ENCODE measurements at regions not wholly inside any gene's neighbourhood (a gene's known extent, or its start where the extent isn't known, plus 50 kb on each side); places are given as distances from the start of the nearest gene placed in this dataset.

DNA sequence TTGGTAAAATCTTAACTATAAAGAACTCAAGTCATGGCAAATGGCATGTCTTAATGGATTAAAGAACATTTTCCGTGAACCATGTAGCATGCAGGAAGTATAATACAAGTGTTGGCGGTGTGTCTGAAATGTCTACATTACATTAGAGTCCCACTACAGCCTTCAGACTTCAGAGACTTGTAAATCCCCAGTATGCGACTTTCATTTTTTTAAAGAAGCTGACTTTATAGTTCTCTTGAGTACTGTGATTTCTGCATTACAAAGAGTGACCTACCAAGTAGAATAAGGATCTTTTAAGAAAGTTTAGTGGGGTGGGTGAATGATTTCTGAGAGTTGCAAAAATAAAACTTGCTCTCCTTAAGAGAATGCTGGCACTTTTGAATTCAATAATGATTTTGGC is 140.7 kb upstream of the FN1 start:
- TF ChIP-seq, protein P1, sequence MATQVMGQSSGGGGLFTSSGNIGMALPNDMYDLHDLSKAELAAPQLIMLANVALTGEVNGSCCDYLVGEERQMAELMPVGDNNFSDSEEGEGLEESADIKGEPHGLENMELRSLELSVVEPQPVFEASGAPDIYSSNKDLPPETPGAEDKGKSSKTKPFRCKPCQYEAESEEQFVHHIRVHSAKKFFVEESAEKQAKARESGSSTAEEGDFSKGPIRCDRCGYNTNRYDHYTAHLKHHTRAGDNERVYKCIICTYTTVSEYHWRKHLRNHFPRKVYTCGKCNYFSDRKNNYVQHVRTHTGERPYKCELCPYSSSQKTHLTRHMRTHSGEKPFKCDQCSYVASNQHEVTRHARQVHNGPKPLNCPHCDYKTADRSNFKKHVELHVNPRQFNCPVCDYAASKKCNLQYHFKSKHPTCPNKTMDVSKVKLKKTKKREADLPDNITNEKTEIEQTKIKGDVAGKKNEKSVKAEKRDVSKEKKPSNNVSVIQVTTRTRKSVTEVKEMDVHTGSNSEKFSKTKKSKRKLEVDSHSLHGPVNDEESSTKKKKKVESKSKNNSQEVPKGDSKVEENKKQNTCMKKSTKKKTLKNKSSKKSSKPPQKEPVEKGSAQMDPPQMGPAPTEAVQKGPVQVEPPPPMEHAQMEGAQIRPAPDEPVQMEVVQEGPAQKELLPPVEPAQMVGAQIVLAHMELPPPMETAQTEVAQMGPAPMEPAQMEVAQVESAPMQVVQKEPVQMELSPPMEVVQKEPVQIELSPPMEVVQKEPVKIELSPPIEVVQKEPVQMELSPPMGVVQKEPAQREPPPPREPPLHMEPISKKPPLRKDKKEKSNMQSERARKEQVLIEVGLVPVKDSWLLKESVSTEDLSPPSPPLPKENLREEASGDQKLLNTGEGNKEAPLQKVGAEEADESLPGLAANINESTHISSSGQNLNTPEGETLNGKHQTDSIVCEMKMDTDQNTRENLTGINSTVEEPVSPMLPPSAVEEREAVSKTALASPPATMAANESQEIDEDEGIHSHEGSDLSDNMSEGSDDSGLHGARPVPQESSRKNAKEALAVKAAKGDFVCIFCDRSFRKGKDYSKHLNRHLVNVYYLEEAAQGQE (IDR thresholded peaks at IDR 0.05; ENCODE audit: insufficient replicate concordance, low read depth), result no peak
- TF ChIP-seq SPI1 (IDR thresholded peaks at IDR 0.05; ENCODE audit: borderline replicate concordance, low read depth), result no peak
- TF ChIP-seq, protein P2, sequence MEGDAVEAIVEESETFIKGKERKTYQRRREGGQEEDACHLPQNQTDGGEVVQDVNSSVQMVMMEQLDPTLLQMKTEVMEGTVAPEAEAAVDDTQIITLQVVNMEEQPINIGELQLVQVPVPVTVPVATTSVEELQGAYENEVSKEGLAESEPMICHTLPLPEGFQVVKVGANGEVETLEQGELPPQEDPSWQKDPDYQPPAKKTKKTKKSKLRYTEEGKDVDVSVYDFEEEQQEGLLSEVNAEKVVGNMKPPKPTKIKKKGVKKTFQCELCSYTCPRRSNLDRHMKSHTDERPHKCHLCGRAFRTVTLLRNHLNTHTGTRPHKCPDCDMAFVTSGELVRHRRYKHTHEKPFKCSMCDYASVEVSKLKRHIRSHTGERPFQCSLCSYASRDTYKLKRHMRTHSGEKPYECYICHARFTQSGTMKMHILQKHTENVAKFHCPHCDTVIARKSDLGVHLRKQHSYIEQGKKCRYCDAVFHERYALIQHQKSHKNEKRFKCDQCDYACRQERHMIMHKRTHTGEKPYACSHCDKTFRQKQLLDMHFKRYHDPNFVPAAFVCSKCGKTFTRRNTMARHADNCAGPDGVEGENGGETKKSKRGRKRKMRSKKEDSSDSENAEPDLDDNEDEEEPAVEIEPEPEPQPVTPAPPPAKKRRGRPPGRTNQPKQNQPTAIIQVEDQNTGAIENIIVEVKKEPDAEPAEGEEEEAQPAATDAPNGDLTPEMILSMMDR (IDR thresholded peaks at IDR 0.05; ENCODE audit: insufficient read depth, low read length), result no peak
- TF ChIP-seq GABPA (IDR thresholded peaks at IDR 0.05; ENCODE audit: low read depth), result no peak
- TF ChIP-seq POLR2AphosphoS5 (IDR thresholded peaks at IDR 0.05; ENCODE audit: low read depth), result no peak
- H3K27me3 ChIP-seq (ENCODE audit: insufficient read depth, poor library complexity, severe bottlenecking), result peaks cover 3% of the 10 kb centered on the region
- no peak overlapping the region for H3K27ac ChIP-seq (replicated peaks)
- DNase-seq (ENCODE audit: low read depth in 1 of 2, low spot score in 1 of 2), result no peak
- no peak overlapping the region for H3K4me3 ChIP-seq (replicated peaks; ENCODE audit: insufficient read depth, low read length)

DNA sequence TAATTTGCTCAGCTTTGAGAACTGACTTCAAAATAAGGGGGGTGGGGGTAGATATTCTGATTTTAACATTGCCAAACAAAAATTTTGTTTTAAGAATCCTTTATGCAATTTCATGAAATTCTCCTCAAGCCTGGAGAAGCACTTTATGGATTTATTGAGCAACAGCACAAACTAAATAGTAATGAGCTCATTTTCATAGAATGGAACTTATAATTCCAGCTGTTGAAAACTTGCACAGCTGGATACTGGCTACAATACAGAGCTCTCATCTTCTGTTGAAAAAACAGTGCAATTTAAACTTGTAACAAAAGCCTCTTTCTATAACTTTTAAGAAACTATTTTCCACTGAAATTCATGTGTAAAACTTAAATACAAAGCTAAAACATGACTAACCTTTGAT is 137.6 kb upstream of the FN1 start:
- Histone ChIP-seq H3K4me3 (replicated peaks; ENCODE audit: insufficient read depth, low read length) (no peak overlapping the region), H3K27ac (replicated peaks) (no peak overlapping the region), H3K27me3 (ENCODE audit: insufficient read depth, poor library complexity, severe bottlenecking) (peaks cover 7% of the 10 kb centered on the region)
- TF ChIP-seq, protein P1 (IDR thresholded peaks at IDR 0.05; ENCODE audit: insufficient replicate concordance, low read depth), result no peak
- TF ChIP-seq SPI1 (IDR thresholded peaks at IDR 0.05; ENCODE audit: borderline replicate concordance, low read depth) (no peak), POLR2AphosphoS5 (IDR thresholded peaks at IDR 0.05; ENCODE audit: low read depth) (no peak), GABPA (IDR thresholded peaks at IDR 0.05; ENCODE audit: low read depth) (no peak)
- TF ChIP-seq, protein P2 (IDR thresholded peaks at IDR 0.05; ENCODE audit: insufficient read depth, low read length), result no peak
- DNase-seq (ENCODE audit: low read depth in 1 of 2, low spot score in 1 of 2), result no peak

DNA sequence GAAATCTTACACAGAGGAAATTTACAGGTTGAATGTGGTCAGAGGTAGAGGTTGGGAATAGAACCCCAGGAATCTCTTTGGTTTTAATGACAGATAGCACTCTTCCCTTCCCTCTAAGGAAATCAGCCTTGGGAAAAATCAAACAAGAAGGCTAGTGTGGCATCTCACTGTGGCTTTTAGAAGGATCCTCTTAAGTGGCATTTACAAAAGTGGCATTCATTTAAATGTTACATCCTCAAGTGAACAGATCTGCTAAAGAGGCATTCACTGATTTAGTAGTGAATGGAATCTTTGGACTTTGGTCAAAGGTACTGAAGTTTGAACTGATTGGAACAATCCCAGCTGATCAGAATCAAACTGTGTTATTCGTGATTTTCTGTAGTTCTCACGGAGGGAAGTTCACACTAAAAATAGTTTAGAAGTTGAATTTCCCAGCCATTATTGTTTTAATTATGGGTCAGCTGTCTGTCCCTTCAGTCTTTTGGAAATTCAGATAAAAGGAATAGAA is 136.5 kb upstream of the FN1 start:
- DNase-seq (ENCODE audit: low read depth in 1 of 2, low spot score in 1 of 2), result no peak
- H3K27ac ChIP-seq (replicated peaks), result no peak overlapping the region
- no peak for TF ChIP-seq GABPA (IDR thresholded peaks at IDR 0.05; ENCODE audit: low read depth)
- TF ChIP-seq SPI1 (IDR thresholded peaks at IDR 0.05; ENCODE audit: borderline replicate concordance, low read depth), result no peak
- TF ChIP-seq POLR2AphosphoS5 (IDR thresholded peaks at IDR 0.05; ENCODE audit: low read depth), result no peak
- TF ChIP-seq, protein P2 (IDR thresholded peaks at IDR 0.05; ENCODE audit: insufficient read depth, low read length), result no peak
- TF ChIP-seq, protein P1 (IDR thresholded peaks at IDR 0.05; ENCODE audit: insufficient replicate concordance, low read depth), result no peak
- H3K27me3 ChIP-seq (ENCODE audit: insufficient read depth, poor library complexity, severe bottlenecking), result peaks cover 7% of the 10 kb centered on the region
- no peak overlapping the region for H3K4me3 ChIP-seq (replicated peaks; ENCODE audit: insufficient read depth, low read length)

Measured in HL-60 (cell line).